IPS-18a (cell line): ENCODE measurements at regions not wholly inside any gene's neighbourhood (a gene's known extent, or its start where the extent isn't known, plus 50 kb on each side); places are given as distances from the start of the nearest gene placed in this dataset.
"Not testable (repeated sequence)": the region's sequence is repeated elsewhere in the genome, so short reads cannot be mapped to it uniquely, and the experiment has no call there.

Experiments used
- H3K27ac ChIP-seq: one replicate; pipeline ENCODE4 v1.5.1; 2013; ENCODE audit warnings: low read length
- H3K27me3 ChIP-seq: one replicate; pipeline ENCODE4 v1.6.1; 2013; ENCODE audit warnings: mild to moderate bottlenecking, low read length; ENCODE audit not compliant: control insufficient read depth, insufficient read depth
- H3K36me3 ChIP-seq: one replicate; pipeline ENCODE4 v1.6.1; 2013; ENCODE audit warnings: low read depth, low read length; ENCODE audit not compliant: control insufficient read depth
- H3K4me1 ChIP-seq: one replicate; pipeline ENCODE4 v1.6.1; 2013; ENCODE audit warnings: low read depth, low read length; ENCODE audit not compliant: control insufficient read depth
- H3K4me3 ChIP-seq: one replicate; pipeline ENCODE4 v1.5.1; 2013; ENCODE audit warnings: low read length
- H3K9ac ChIP-seq: one replicate; pipeline ENCODE4 v1.6.1; 2013; ENCODE audit warnings: mild to moderate bottlenecking, low read length, moderate library complexity
- H3K9me3 ChIP-seq: one replicate; pipeline ENCODE4 v1.6.1; 2013; ENCODE audit warnings: low read depth, low read length; ENCODE audit not compliant: control insufficient read depth

DNA sequence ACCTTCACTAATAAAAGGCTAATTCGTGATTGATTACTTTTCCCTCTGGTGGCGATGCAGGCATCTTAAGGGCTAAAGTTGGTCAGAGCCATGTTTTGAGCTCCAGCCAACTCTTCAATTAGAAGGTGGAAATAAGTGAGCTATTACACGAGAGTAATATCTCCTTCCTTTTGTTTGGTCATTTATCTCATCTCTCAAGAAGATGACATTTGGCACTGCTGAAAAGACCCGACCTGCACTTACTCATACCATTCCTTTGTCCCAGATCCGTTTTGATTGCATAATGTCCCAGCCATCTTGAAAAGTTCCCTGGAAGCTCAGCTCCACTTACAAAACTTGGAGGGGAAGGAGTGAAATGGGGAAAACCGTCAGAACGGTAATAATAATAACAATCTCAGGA, 316.2 kb downstream of the VRK1 start:
- no peaks in the 10 kb centered on the region for H3K36me3 ChIP-seq

DNA sequence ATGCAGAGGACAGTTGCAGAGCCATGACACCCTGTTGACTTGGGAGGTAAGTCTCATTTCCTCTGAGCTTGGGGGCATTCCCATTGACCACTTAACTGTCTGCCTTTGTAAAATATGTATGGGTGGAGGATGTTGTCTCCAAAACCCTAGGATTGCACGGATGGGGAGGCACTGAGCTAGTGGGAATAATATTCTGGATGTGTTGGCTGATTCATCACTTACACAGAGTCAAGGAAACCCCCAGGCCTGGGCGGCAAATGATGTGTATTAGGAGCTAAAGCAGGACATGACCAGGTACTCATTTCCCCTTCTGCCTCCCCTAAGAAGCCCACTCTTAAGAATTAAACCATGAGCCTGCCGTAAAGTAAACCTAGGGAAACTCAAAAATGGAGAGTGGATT, 319.4 kb downstream of the VRK1 start:
- Histone ChIP-seq H3K4me1 (no peaks in the 10 kb centered on the region), H3K9me3 (no peaks in the 10 kb centered on the region), H3K27ac (no peak overlapping the region), H3K36me3 (no peaks in the 10 kb centered on the region), H3K9ac (no peak overlapping the region), H3K4me3 (no peak overlapping the region), H3K27me3 (no peaks in the 10 kb centered on the region)

More for the DNA sequence above, 316.2 kb downstream of the VRK1 start:
- no peaks in the 10 kb centered on the region for H3K4me1 ChIP-seq
- H3K9ac ChIP-seq: no peak overlapping the region
- H3K4me3 ChIP-seq: no peak overlapping the region
- no peak overlapping the region for H3K27ac ChIP-seq
- H3K27me3 ChIP-seq: no peaks in the 10 kb centered on the region
- H3K9me3 ChIP-seq: no peaks in the 10 kb centered on the region

DNA sequence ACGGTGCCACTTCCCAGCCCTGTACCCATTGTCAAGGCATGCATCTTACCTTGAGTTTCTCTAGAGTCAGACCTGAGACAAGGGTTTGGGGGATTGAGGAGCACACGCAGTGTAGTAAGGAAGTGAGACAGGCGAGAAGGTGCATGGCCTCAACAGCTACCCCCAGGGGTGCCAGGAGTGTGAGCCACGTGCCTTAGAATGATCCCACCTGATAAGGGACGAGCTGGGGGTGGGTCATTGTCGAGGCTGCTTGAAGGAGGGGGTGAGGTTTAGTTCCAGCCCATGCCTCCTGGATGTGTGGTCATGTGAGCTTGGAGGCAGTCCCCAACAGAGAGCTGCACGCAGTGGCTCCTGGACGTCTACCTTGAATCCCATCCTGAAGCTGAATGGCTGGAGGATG, 320.5 kb downstream of the VRK1 start:
- Histone ChIP-seq H3K27ac (no peak overlapping the region), H3K9me3 (no peaks in the 10 kb centered on the region), H3K4me3 (no peak overlapping the region), H3K27me3 (no peaks in the 10 kb centered on the region), H3K9ac (no peak overlapping the region), H3K36me3 (no peaks in the 10 kb centered on the region), H3K4me1 (no peaks in the 10 kb centered on the region)

DNA sequence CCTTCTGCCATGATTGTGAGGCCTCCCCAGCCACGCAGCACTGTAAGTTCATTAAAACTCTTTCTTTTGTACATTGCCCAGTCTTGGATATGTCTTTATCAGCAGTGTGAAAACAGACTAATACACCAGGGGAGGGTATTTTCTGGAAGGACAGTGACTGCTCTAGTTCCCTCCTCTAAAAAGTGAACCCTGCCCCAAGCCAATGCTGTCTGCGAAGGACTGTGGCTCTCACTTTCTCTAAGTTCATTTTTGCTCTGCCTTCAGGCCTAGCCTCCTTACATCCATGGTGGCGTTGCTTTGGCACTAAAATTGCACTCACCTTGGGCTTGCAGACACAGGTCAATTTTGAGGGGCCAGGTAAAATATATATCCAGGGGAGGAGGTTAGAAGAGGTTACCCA, 323.0 kb downstream of the VRK1 start:
- Histone ChIP-seq H3K9me3 (no peaks in the 10 kb centered on the region), H3K9ac (no peak overlapping the region), H3K4me3 (no peak overlapping the region), H3K36me3 (no peaks in the 10 kb centered on the region), H3K27ac (no peak overlapping the region), H3K27me3 (no peaks in the 10 kb centered on the region), H3K4me1 (no peaks in the 10 kb centered on the region)

DNA sequence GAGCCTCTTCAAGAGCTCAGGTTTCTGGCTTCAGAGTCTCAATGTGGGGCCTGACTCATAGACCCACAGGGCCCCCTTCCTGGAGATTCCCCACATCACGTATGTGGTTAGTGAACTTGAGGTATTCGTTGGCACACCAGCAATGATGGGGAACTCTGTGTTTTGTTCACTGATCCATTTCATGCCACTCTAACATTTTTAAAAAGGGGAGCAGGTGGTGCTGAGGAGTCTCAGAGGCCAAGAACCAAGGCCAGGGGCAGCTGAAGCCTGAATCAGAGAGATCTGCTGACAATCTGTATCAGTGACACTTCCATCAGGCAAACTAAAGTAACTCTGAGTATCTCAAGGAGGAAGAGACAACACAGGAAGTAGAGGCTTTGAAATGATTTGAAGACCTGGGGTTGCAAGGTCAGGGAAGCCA, 323.4 kb downstream of the VRK1 start:
- Histone ChIP-seq H3K4me3 (no peak overlapping the region), H3K27ac (no peak overlapping the region), H3K4me1 (no peaks in the 10 kb centered on the region), H3K27me3 (no peaks in the 10 kb centered on the region), H3K9ac (no peak overlapping the region), H3K9me3 (no peaks in the 10 kb centered on the region), H3K36me3 (no peaks in the 10 kb centered on the region)

DNA sequence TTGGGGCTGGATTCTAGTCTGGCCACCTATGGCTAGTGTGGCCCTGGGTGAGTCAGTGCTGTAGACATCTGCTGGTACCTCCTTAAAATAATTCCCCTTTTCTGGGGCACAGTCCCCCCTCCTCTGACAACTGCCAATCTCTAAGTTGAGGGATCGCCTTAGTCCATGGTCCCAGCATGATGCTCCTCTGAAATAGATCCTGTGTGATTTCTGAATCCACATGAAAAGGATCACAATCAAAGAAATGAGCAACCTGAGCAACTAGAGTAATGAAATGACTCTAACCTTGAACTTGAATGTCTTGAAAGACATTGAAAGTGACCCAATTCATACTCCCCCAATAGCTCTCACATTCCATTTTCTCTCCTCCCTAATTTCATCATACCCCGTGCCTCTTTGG, 332.5 kb downstream of the VRK1 start:
- Histone ChIP-seq H3K4me1 (no peaks in the 10 kb centered on the region), H3K9me3 (no peaks in the 10 kb centered on the region), H3K36me3 (no peaks in the 10 kb centered on the region), H3K4me3 (no peak overlapping the region), H3K27me3 (no peaks in the 10 kb centered on the region), H3K9ac (no peak overlapping the region), H3K27ac (no peak overlapping the region)

DNA sequence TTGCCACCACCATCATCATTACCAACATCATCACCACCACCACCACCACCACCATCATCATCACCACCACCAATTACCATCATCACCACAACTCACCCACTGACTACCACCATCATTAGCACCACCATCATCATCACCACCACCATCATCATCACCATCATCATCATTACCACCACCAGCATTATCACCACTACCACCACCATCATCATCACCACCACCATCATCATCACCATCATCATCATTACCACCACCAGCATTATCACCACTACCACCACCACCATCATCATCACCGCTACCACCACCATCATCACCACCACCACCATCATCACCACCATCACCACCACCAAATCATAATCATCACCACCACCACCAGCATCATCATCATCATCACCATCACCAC, 338.7 kb downstream of the VRK1 start:
- H3K4me3 ChIP-seq, H3K4me1 ChIP-seq, H3K27ac ChIP-seq: not testable (repeated sequence)

DNA sequence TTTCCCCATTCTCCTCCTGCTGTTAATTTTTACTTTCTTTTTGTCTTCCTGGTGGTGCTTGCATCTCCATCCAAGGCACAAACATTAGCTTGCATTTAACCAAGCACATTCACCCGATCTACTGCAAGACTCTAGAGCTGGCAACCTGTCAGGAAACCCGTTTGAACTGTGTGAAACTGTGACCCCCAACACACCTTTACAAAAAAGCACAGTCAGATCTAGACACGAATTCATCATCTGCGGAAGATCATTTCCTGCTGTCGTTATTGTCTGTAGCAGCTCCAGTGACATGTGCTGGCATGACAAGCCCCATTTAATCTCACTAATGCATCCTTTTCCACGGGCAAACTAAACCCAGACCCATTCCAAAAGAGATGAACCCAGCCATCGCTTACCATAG, 340.5 kb downstream of the VRK1 start:
- H3K9me3 ChIP-seq: no peaks in the 10 kb centered on the region
- no peaks in the 10 kb centered on the region for H3K36me3 ChIP-seq
- H3K9ac ChIP-seq: no peak overlapping the region
- no peak overlapping the region for H3K4me3 ChIP-seq
- no peaks in the 10 kb centered on the region for H3K27me3 ChIP-seq
- no peaks in the 10 kb centered on the region for H3K4me1 ChIP-seq
- no peak overlapping the region for H3K27ac ChIP-seq

More for the DNA sequence above, 338.7 kb downstream of the VRK1 start:
- H3K36me3 ChIP-seq, H3K27me3 ChIP-seq, H3K9ac ChIP-seq, H3K9me3 ChIP-seq: not testable (repeated sequence)

DNA sequence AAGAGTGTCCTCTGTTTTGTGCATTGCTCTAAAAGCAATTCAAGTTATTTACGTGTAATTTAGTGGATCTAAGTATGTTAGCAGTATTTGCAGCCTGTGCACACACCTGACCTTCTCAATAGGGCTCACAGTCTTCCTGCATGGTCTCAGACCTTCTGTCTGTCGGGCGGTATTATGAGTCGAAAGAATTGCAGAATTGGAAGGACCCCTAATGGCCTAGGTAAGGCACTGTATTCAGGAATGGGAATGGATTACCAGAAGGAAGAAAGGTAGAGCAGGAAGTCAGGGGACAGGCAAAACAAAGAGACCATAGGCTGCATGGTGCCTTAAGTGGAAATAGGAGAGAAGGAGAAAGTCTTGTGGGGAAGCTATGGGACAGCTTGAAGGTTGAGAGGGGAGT, 341.6 kb downstream of the VRK1 start:
- H3K4me1 ChIP-seq: no peaks in the 10 kb centered on the region
- H3K9me3 ChIP-seq: no peaks in the 10 kb centered on the region
- no peak overlapping the region for H3K9ac ChIP-seq
- no peaks in the 10 kb centered on the region for H3K36me3 ChIP-seq
- no peak overlapping the region for H3K27ac ChIP-seq
- H3K27me3 ChIP-seq: no peaks in the 10 kb centered on the region
- H3K4me3 ChIP-seq: no peak overlapping the region

DNA sequence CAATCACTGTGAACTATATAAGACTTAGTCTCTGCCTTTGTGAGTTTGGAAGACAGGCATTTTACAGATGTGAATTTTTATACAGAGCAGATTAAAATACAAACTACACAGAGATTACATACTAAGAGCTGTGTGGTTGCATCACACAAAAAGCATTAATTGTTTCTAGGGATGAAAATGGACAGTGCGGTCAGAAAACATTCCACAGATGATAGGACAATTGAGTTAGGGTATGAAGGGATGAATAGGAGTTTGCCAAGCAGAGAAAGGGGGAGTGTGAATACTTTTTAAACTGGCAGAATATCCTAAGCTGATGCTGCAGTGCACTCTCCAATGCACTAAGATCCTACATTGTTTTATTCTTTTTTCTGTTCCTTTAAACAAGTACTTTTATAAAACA, 345.8 kb downstream of the VRK1 start:
- no peak overlapping the region for H3K9ac ChIP-seq

DNA sequence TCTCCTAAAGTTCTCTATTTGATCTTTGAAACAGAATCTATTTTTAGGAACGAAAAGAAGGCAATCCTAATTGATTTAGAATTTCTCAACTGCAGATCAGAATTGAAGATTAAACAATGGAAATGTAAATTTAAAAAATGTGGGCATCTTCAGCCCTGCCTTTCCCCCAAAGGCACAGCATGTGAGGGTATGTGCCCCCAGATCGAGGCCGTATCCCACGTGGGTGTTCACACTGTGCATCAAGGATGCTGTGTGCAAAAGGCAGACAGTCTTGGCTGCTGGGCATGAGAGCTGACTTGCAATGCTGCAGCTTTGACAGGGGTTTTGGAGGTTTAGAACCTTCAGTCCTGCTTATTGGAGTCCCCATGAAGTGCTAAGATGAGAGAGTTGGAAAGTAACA, 346.3 kb downstream of the VRK1 start:
- H3K36me3 ChIP-seq: no peaks in the 10 kb centered on the region
- no peaks in the 10 kb centered on the region for H3K9me3 ChIP-seq
- H3K9ac ChIP-seq: no peak overlapping the region
- no peaks in the 10 kb centered on the region for H3K27me3 ChIP-seq
- no peak overlapping the region for H3K27ac ChIP-seq
- no peak overlapping the region for H3K4me3 ChIP-seq
- no peaks in the 10 kb centered on the region for H3K4me1 ChIP-seq

More for the DNA sequence above, 345.8 kb downstream of the VRK1 start:
- Histone ChIP-seq H3K27ac (no peak overlapping the region), H3K27me3 (no peaks in the 10 kb centered on the region), H3K9me3 (no peaks in the 10 kb centered on the region), H3K4me3 (no peak overlapping the region), H3K4me1 (no peaks in the 10 kb centered on the region), H3K36me3 (no peaks in the 10 kb centered on the region)

DNA sequence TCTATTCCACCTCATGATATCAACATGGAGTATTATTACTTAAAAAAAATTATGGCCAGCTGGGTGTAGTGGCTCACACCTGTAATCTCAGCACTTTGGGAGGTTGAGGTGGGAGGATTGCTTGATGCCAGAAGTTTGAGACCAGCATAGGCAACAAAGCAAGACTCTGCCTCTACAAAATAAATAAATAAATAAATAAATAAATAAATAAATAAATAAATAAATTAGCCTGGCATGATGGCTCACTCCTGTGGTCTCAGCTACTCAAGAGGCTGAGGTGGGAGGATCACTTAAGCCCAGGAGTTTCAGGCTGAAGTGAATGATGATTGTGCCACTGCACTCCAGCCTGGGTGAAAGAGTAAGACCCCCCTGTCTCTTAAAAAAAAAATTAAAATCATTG, 350.8 kb downstream of the VRK1 start:
- H3K4me3 ChIP-seq, H3K27me3 ChIP-seq, H3K27ac ChIP-seq, H3K9ac ChIP-seq, H3K9me3 ChIP-seq, H3K36me3 ChIP-seq, H3K4me1 ChIP-seq: not testable (repeated sequence)
